ENCODE measurements at regions not wholly inside any gene's neighbourhood (a gene's known extent, or its start where the extent isn't known, plus 50 kb on each side); places are given as distances from the start of the nearest gene placed in this dataset.
"Not testable (repeated sequence)": the region's sequence is repeated elsewhere in the genome, so short reads cannot be mapped to it uniquely, and the experiment has no call there.

DNA sequence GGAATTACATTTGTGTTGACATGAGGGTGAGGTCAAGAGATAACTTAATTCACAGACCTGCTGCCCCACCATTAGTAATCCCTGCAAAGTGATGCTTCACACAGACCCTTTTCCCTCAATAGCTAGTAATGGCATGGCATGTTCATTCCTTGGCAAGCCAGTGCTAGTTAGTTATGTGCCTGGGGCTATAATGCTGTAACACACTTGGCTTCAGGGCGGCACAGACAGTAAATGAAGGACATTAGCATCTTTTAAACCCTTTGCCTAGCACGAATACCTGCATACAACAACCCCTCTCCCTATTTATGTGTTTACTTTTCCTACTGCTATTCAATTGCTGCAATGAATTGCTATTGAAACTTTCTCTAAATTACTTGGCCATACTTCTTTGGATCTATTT is 266.2 kb upstream of the VWC2 start:
- TF ChIP-seq CTCF (IDR thresholded peaks at IDR 0.05; ENCODE audit: insufficient read depth, low read depth, low read length); EZH2 (IDR thresholded peaks at IDR 0.05; ENCODE audit: insufficient read depth, low read length): not testable (repeated sequence)

All from astrocyte (in vitro differentiated cells and primary cell).